ENCODE measurements at regions not wholly inside any gene's neighbourhood (a gene's known extent, or its start where the extent isn't known, plus 50 kb on each side); places are given as distances from the start of the nearest gene placed in this dataset.
"Not testable (repeated sequence)": the region's sequence is repeated elsewhere in the genome, so short reads cannot be mapped to it uniquely, and the experiment has no call there.

- no peak for DNase-seq
Measured at GRCh38 chr17:65360961-65361552, 200.4 kb downstream of the AXIN2 start.

GRCh38 chr17:65359016-65359415, 202.4 kb downstream of the AXIN2 start:
- peak; percentile 71 for DNase-seq

- DNase-seq, result no peak
Measured at GRCh38 chr17:65356536-65356935, 204.9 kb downstream of the AXIN2 start.

GRCh38 chr17:65355246-65355645, 206.2 kb downstream of the AXIN2 start:
- DNase-seq, result no peak

GRCh38 chr17:65349916-65350315, 211.5 kb downstream of the AXIN2 start:
- DNase-seq, result no peak

DNA sequence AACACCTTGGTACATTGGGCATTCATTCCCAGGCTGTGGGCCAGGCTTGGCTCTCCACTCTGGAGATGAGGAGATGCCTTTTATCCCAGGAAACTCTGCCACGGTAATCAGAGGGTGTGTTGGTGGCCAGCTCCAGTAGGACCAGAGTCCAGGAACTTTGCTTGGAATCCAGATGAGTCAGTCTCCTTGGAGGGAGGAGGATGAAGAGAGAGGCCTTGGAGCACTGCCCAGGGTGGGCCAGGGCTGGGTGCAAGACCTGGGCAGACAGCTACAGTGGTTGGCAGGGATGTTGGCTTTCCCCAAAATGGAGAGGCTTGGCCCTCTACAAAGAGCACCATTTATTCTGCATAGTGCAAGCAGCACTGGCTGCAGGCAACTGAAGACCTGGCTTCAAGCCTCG, 209.0 kb downstream of the RGS9 start:
- DNase-seq, result no peak

DNA sequence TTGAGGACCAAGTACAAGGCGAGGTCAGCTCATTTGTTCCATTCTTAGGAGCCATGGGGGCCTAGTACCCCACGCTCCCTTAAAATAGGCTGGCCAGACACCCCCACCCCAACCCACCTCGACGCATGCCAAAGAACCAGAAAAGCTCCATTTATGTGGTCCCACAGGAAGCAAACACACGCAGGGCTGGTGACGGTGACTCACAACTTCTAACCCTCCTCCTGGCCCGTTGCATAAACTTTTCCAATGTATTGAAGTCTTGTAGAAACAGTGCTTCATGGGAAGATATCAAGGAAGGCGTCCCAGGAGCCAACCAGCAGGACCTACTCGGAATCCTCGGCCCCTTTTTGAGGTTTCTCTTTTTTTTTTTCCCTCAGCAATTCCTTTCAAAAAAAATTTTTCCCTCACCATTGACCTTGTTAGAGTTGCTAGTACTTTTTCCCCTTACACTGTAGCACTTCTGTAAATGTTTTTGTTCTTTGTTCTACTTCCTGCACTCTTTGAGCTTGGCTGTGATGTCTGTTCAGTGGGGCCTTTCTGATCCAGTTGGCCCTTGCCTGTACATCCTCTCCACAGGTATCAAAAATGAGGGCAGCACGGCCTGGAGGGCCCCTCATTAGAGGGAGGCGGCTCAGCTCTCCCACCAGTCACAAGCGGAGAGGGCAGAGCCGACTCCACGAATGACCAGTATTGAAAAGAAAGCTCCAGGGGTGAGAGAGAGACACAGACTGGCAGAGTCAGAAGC, 208.3 kb downstream of the RGS9 start:
- DNase-seq, result peak; percentile 60

DNA sequence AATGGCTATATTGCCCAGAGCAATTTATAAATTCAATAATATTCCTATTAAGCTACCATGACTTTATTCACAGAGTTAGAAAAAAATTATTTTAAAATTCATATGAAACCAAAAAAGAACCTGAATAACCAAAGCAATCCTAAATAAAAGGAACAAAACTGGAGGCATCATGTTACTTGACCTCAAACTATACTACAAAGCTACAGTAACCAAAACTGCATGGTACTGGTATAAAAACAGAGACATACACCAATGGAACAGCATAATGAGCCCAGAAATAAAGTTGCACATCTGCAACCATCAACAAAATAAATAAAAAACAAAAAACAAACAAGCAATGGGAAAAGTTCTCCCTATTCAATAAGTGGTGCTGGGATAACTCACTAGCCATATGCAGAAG, 203.2 kb downstream of the RGS9 start:
- no peak for DNase-seq

DNA sequence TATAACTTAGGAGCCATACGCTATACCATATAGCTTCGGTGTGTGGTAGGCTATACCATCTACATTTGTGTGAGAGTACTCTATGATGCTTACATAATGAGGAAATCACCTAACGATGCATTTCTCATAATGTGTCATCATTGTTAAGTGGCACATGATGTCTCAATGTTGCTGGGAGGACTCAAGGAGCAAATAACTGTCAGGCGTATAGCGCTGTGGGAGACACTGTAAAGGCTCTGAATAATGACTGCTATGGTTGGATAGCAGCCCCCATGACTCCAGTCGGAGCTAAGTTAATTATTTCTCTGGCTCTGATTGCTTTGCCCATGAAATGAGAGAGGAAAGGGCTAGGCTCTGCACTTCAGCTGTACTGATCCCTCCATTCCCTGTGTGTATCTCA, 197.2 kb downstream of the RGS9 start:
- no peak for DNase-seq

- DNase-seq, result no peak
Measured at GRCh38 chr17:65332779-65333178, 195.6 kb downstream of the RGS9 start.

- DNase-seq, result no peak
Measured at GRCh38 chr17:65332375-65332774, 195.2 kb downstream of the RGS9 start.

DNA sequence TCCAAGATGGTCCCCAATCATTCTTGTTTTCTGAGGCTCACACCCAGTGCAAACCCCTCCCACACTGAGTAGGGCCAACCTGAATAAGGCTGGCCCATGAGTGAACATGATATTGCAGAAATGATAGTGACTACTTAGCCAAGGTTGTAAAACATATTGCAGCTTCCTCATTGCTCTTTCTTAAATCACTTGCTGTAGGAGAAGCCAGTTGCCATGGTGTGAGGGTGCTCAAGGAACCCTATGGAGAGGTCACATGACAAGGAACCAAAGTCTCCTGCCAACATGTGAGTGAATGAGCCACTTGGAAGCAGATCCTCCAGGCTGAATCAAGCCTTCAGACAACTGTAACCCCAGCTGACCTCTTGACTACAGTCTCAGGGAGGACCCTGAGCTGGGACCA, 191.4 kb downstream of the RGS9 start:
- no peak for DNase-seq

DNA sequence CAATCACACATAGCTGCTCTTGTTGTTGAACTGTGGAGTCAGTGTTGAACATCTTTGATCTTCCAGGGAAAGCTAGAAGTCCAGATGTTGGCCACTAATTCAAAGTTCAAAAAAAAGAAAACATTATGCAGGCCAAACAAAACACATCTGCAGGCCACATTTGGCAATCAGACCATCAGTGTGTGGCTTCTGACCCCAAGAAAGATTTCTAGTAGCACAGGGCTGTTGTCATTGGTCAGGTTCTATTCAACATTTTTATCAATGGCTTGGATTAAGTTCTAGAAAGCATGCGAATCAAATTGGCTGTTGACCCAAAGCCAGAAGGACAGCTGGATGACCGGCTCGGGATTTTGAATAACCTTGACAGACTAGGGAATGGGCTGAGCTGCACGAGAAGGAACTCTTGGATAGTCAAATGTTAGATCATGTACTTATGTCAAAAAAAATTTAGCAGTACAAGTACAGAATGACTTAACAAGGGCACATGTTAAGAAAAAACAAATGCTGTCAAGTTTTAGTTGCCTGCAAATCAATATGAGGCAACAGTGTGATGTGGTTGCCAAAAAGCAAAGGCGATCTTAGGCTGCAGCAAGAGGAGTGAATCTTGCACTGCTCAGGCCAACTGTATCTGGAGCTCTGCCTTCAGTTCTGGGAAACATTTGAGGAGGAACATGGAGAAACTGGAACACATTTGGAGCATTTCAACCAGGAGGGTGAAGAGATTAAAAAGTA, 187.6 kb downstream of the RGS9 start:
- DNase-seq, result no peak

- DNase-seq, result no peak
Measured at GRCh38 chr17:65323049-65323448, 185.9 kb downstream of the RGS9 start.

- DNase-seq, result no peak
Measured at GRCh38 chr17:65320820-65321219, 183.7 kb downstream of the RGS9 start.

DNA sequence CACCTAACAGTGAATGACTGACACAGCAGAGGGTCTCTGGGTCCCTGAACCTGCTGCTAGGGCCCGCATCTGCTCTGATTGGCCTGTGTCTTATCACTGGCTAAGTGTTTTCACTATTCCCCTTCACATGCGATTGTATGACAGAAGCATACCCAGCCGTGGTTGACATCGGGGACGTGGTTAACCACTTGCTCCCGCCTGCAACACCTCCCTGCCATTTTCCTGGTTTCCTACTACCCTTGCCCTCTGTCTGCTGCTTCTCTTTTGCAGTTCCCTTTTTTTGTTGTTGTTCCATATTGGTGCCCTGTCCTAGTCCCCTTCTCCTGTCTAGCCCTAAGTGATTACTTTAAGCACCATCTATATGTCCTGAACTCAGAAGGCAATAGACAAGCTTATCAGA, 177.0 kb downstream of the RGS9 start:
- peak; percentile 20 for DNase-seq

- no peak for DNase-seq
Measured at GRCh38 chr17:65312718-65313377, 175.7 kb downstream of the RGS9 start.

DNA sequence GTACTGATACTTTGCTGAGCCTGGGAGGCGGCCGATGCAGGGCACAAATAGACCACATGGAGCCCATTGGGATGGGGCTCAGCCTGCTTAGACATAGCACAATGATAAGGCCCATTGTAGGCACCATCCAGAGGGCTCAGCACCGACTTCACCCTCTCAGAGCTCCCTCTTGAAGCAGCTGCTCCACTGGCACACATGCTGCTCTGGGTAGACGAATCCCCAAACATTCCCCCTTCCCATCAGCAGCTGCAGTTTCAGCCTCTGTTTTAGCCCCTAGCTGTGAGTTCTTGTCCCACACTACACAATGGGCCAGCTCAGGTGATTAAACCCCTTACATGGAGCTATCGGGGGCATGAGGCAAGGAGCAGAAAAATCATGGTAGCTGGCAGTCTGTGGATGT, 174.1 kb downstream of the RGS9 start:
- no peak for DNase-seq

DNA sequence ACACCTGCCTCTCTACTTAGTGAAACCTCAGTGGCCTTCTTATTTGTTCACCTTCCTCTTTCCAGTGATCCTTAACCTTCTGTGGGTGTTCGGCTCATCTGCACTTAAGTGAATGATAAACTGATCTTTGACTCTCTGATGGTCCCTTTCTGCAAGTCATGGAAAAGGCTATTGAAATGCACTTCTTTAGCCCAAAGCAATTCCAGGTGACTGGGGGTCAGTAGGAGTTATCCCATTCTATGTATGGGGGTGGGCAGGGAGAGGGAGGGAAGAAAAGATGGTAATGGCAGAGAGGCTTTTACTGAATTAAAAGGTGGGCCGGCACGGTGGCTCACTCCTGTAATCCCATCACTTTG, 170.8 kb downstream of the RGS9 start:
- no peak for DNase-seq

- no peak for DNase-seq
Measured at GRCh38 chr17:65307081-65307960, 170.2 kb downstream of the RGS9 start.

DNA sequence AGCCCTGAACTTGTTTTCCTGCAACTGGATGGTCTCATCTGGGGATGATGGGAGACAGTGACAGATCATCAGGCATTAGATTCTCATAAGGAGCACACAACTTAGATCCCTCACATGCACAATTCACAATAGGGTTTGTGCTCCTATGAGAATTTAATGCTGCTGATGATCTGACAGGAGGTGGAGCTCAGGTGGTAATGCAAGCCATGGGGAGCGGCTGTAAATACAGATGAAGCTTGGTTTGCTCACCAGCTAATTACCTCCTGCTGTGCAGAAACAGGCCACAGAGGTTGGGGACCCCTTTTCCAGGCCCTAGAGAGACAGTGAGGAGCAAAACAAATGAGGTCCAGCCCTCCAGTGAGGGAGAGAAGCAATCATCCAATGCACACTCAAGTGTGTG, 168.6 kb downstream of the RGS9 start:
- no peak for DNase-seq

DNA sequence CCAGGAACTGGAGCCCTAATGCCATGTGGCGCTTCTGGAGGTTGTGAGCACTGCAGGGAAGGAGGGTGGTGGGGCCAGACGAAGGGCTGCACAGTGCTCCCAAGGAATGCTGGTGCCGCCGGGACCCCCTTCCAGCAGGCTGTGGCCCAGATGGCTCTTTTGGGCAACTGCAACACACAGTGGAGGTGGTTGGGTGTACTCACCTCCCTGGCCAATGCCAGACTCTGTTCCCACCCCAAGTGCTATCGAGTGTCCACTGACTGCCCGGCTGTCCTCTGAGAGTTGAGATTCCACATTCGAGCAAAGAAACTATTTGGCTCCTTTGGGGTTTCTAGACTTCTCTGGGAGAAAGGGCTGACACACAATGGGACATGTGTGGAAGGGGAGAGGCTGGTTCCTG, 167.9 kb downstream of the RGS9 start:
- no peak for DNase-seq

DNA sequence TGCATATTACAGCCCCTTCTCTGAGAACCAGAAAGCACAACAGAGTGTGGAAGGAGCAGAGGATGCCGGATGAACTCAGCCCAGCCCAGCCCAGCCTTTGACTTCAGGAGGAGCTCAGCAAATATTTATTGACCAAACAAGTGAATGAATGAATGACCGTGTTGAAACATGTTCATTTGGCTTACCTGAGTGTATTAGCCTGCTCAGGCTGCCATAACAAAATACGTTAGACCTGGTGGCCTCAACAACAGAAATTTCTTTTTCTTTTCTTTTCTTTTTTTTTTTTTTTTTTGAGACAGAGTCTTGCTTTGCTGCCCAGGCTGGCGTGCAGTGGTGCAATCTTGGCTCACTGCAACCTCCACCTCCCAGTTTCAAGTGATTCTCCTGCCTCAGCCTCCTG, 164.7 kb downstream of the RGS9 start:
- not testable (repeated sequence) for DNase-seq

Measured in stimulated activated CD4-positive, alpha-beta T cell treated with anti-CD3 and anti-CD28 coated beads, Interleukin-15, amount 100 ng/mL, for 24 hours (primary cell).